Kidney glomerular epithelial cell (primary cell): ENCODE measurements at regions not wholly inside any gene's neighbourhood (a gene's known extent, or its start where the extent isn't known, plus 50 kb on each side); places are given as distances from the start of the nearest gene placed in this dataset.

Source experiments
- DNase-seq: peaks from one replicate; lab custom pipeline; 2025; lab: John Stamatoyannopoulos, UW

DNA sequence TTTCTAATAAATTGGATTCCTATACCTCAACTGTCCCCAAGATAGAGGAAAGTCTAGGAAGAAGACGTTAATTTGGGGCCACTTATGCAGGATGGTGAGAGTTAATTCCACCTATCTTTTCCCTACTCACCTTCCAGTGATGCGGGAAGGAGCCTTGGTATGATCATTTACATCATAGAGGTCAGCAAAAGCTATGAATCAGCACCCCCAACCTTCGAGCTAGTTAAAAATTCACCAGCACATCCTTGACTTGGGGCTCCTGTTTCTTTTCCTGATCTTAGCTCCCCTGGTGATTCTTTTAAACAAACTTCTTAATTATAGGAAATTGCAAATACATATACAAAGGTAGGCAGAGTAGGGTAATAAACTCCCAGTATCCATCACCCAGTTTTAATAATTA, 366.6 kb downstream of the SOX2 start:
- DNase-seq = peak; percentile 62

GRCh38 chr3:182078929-182079328, 367.2 kb downstream of the SOX2 start:
- no peak for DNase-seq

GRCh38 chr3:182081096-182081495, 369.4 kb downstream of the SOX2 start:
- DNase-seq = no peak

DNA sequence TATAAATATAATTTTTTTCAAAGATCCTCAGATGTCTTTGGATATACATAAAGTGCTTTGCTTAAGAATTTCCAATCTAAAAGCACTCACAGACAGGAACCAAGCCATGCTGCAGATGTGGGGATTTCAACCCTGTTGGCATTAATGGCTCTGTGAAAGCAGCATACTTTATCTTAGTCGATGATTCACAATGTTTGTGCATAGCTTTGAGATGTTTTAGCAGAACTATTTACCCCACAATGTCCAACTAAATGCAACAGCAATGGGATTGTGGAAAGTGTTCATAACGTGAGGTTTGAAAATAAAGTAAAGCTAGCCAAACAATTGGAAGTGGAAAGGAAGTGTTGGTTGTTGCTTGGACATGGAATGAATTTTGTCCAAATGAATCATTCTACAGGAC, 371.4 kb downstream of the SOX2 start:
- peak; percentile 53 for DNase-seq

GRCh38 chr3:182092662-182093262, 381.0 kb downstream of the SOX2 start:
- peak; percentile 25 for DNase-seq

DNA sequence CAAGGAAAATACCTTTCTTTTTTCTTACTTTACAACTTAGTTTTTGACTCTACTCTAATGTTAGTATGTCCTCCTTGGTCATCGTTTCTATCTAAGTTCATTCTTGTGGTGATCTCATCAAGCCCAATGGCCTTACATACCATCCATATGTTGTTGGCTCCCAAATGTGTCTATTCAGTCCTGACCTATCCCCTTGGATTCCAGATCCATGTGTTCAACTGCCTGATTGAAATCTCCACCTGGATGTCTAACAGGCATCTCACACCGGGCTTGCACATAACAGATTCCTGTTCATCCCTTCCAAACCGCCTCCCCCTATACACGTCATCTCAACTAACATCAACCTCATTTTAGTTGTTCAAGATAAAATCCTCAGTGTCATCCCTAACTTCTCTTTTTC, 382.6 kb downstream of the SOX2 start:
- DNase-seq = no peak

DNA sequence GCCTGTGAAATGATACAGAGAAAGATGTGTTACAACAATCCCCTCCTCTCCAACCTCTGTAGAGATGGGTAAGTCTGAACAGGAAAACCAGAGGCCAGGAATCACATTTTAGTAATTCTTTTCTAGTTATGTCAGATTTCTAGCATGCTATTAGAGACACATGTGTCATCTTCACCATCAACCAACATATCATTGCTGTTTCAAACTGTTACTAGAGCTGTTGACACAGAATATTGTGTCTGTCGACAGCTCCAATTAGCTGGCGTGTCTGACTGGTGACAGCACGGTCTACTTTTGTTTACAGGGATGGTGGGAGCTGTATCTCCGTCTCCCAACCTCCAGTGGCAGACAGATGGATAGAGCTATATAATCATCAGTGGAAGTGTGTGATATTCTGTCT, 393.2 kb downstream of the SOX2 start:
- no peak for DNase-seq

- DNase-seq = peak; percentile 30
Measured at GRCh38 chr3:182105875-182106274, 394.1 kb downstream of the SOX2 start.

GRCh38 chr3:182108371-182108770, 396.6 kb downstream of the SOX2 start:
- DNase-seq = no peak

- no peak for DNase-seq
Measured at GRCh38 chr3:182111967-182112366, 400.2 kb downstream of the SOX2 start.

GRCh38 chr3:182115328-182116015, 403.7 kb downstream of the SOX2 start:
- no peak for DNase-seq

DNA sequence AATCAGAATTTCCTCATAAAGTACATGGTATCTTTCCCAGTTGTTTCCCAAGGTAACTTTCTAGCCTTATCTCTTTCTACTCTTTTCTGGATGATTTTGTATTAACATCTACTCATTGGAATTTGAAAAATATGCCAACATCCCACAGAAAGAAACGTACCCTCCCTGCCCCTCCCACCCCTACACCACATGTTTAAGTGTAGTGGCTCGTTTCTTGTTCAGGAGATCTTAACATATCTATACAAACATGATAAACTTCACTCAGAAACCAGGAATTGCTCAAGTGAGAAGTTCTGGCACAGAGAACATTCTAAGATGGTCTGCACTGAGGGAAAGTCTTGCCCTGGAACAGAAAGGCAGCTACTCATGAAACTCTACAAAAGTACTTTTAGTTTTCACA, 404.7 kb downstream of the SOX2 start:
- DNase-seq = peak; percentile 39

DNA sequence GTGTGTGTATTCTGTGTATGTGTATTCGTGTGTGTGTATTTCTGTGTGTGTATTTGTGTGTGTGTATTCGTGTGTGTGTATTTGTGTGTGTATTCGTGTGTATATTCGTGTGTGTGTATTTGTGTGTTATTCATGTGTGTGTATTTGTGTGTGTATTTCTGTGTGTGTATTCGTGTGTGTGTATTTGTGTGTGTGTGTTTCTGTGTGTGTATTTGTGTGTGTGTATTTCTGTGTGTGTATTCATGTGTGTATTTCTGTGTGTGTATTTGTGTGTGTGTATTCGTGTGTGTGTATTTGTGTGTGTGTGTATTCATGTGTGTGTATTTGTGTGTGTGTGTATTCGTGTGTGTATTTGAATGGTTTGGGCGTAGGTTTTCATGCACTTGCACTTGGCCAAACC, 405.4 kb downstream of the SOX2 start:
- DNase-seq = no peak

DNA sequence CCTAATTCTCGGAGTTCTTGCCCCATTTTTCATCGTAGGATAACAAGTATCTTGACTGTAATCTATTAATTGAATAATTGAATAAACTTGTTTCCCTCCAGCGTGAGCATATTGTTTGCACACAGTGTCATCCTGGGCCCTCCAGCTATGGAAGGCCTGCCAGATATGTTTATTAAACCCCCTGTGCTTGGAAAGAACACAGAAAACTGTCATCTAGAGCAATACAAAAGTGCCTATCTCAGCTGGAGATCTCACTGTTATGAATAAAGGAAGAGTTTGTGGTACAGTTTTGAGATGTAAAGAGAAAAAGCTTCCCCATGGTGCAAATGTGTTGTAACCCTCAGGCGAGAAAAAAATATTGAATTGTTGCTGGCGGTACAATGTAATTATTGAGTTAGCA, 405.9 kb downstream of the SOX2 start:
- DNase-seq = no peak

- DNase-seq = peak; percentile 66
Measured at GRCh38 chr3:182118066-182118465, 406.3 kb downstream of the SOX2 start.

DNA sequence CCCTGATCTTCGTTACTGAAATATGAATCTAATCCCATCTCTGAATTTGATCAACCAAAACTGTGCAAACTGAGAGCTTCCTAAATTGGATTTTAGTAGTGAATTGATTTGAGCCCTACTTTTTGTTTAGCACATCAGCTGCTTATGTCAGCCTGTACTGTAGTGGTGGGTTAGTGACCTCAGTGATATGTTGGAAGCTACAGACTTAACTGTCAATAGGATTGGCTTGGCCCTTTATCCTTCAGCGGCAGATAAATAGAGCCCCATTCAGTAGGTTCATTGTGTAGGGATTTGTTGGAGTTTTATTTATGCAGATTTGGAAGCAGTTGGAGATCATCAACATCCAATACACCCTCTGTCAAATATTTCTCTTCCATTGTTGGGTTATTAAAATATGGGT, 409.7 kb downstream of the SOX2 start:
- no peak for DNase-seq

GRCh38 chr3:182122779-182123178, 411.1 kb downstream of the SOX2 start:
- DNase-seq = no peak

GRCh38 chr3:182124187-182124586, 412.5 kb downstream of the SOX2 start:
- DNase-seq = no peak

- DNase-seq = no peak
Measured at GRCh38 chr3:182124716-182125115, 413.0 kb downstream of the SOX2 start.

DNA sequence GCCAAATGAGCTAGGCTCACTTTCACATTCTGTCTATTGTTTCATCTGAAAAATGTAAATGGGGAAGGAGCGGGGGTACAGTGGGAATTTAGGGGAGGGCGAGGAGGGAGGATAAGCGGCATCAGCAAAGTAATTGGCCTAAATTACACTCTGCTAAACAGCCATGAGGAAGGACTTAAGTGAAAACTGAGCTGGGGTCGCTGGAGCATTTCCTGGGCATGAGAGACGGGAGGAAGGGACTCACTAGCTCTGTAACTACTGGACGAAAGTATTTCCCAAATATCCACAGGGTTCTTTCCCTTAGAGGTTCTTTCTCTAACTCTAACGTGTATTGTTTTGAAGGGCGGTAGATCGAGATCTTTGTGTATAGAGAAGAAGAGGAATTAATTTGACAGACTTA, 418.0 kb downstream of the SOX2 start:
- DNase-seq = no peak

- DNase-seq = peak; percentile 15
Measured at GRCh38 chr3:182133752-182134151, 422.0 kb downstream of the SOX2 start.

DNA sequence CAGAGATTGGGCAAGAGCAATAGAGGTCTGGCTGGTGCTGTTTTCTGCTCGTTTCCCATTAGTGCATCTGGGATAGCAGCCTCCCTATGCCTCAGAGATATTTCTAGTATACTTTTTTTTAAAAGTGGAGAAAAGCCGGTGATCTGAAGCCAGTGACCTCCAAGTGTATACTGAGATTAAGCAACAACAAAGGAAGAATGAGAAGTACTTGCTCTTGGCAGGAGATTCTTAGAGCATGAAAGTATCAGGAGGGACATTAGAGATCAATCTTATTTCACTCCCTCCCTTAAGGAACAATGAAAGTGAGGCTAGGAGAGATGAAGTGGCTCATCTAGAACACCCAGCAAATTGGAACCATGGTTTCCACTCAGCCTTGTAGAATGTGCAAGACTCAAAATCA, 423.3 kb downstream of the SOX2 start:
- DNase-seq = peak; percentile 16

GRCh38 chr3:182136008-182136910, 424.5 kb downstream of the SOX2 start:
- DNase-seq = peak; percentile 4
